HepG2 (cell line): ENCODE measurements at regions not wholly inside any gene's neighbourhood (a gene's known extent, or its start where the extent isn't known, plus 50 kb on each side); places are given as distances from the start of the nearest gene placed in this dataset.

ENCODE experiments used
- ATAC-seq: fragments of 200-7000 bp; cut with Tn5 transposase; 3 replicates; pipeline ENCODE4 v1.9.1; 2020; ENCODE audit warnings: mild to moderate bottlenecking, moderate library complexity
- BruUV-seq: library from RNA; stranded (reverse); fragments of 400-500 nt; replicated peaks from 2 replicates; lab custom pipeline; 2021; lab: Mats Ljungman, UMichigan
- CTCF ChIA-PET: fragments of 300-600 bp; formaldehyde crosslinking; extraction: SDS; loops from one replicate; lab custom pipeline; 2021; ENCODE audit warnings: low total read pairs, inconsistent platforms, low intra/inter-chr PET ratio; lab: Yijun Ruan, JAX
- POLR2A ChIA-PET: fragments of 350-600 bp; sonication (Branson Sonifier 250); formaldehyde crosslinking; loops from one replicate; lab custom pipeline; 2020; ENCODE audit warnings: antibody characterized with exemption, inconsistent platforms; lab: Yijun Ruan, JAX
- DNase-seq: peaks from one replicate; pipeline ENCODE4 v3.0.0-alpha.2; 2015; ENCODE audit warnings: low spot score
- FAIRE-seq: peaks from 3 replicates; lab custom pipeline; 2011; peaks lifted over from hg19 to GRCh38; lab: Jason Lieb, UNC
- H2AFZ ChIP-seq: one replicate; pipeline ENCODE4 v1.6.1; 2011; ENCODE audit warnings: low read length, inconsistent platforms
- H3K27ac ChIP-seq: fragments of 300-600 bp; 3 replicates; pipeline ENCODE4 v1.8.0; 2011; ENCODE audit warnings: mixed run types, mild to moderate bottlenecking, mixed read lengths, low read length, inconsistent platforms; ENCODE audit not compliant: insufficient read depth; ENCODE audit errors: extremely low read length
- H3K27me3 ChIP-seq, 2 experiments: fragments of 200-600 bp in 1 of 2; 2 replicates in 1 of 2; 3 replicates in 1 of 2; pipeline versions ENCODE4 v1.6.0 to v1.8.0; 2011; ENCODE audit warnings: low read length in 2 of 2, mild to moderate bottlenecking in 2 of 2, moderate library complexity in 2 of 2, inconsistent platforms in 1 of 2; ENCODE audit not compliant: insufficient read depth in 2 of 2, control insufficient read depth in 1 of 2
- H3K36me3 ChIP-seq, 2 experiments: fragments of 200-600 bp in 1 of 2; replicated peaks in 1 of 2; 2 replicates in 1 of 2; 3 replicates in 1 of 2; pipeline versions ENCODE4 v1.5.1 to v1.8.0; 2011; ENCODE audit warnings: low read length in 2 of 2, inconsistent platforms in 1 of 2; ENCODE audit not compliant: insufficient read depth in 2 of 2, control insufficient read depth in 1 of 2
- H3K4me1 ChIP-seq: 2 replicates; pipeline ENCODE4 v1.5.1; 2012; ENCODE audit warnings: low read length, inconsistent platforms; ENCODE audit not compliant: insufficient read depth
- H3K4me2 ChIP-seq: 2 replicates; pipeline ENCODE4 v1.6.0; 2011; ENCODE audit warnings: low read depth, low read length, inconsistent platforms
- H3K4me3 ChIP-seq, 3 experiments: fragments of 200-600 bp in 1 of 3; sonication (generic), shearing (Covaris generic) in 1 of 3; replicated peaks in 1 of 3; 2 replicates each; pipeline ENCODE4 v1.5.1; 2011 to 2016; ENCODE audit warnings: low read length in 3 of 3, inconsistent platforms in 2 of 3, low read depth in 2 of 3, mild to moderate bottlenecking in 2 of 3, control low read depth in 1 of 3, mixed read lengths in 1 of 3; ENCODE audit not compliant: insufficient read depth in 1 of 3
- H3K79me2 ChIP-seq: one replicate; pipeline ENCODE4 v1.6.1; 2011; ENCODE audit warnings: low read length, inconsistent platforms; ENCODE audit not compliant: insufficient read depth
- H3K9ac ChIP-seq: 2 replicates; pipeline ENCODE4 v1.6.0; 2011; ENCODE audit warnings: mild to moderate bottlenecking, low read depth, low read length, inconsistent platforms; ENCODE audit not compliant: insufficient read depth
- H3K9me3 ChIP-seq: 2 replicates; pipeline ENCODE4 v1.5.1; 2012; ENCODE audit warnings: mild to moderate bottlenecking, low read length
- H4K20me1 ChIP-seq: 2 replicates; pipeline ENCODE4 v1.6.0; 2011; ENCODE audit warnings: inconsistent platforms, mild to moderate bottlenecking, low read length, moderate library complexity; ENCODE audit not compliant: insufficient read depth
- ARHGAP35 ChIP-seq: sonication (generic); formaldehyde crosslinking; IDR thresholded peaks from 2 replicates; pipeline ENCODE4 v1.9.0; 2022; ENCODE audit warnings: mild to moderate bottlenecking, inconsistent platforms, moderate library complexity, missing genetic modification reagents, borderline replicate concordance
- FOXO1 ChIP-seq: sonication (generic); formaldehyde crosslinking; IDR thresholded peaks from 2 replicates; pipeline ENCODE4 v1.4.0; 2020; ENCODE audit warnings: missing genetic modification reagents
- HOXA9 ChIP-seq: sonication (generic); formaldehyde crosslinking; IDR thresholded peaks from 2 replicates; pipeline ENCODE4 v1.8.1; 2022; ENCODE audit warnings: missing genetic modification reagents, mild to moderate bottlenecking, moderate library complexity, borderline replicate concordance
- MAFK ChIP-seq, 2 experiments: IDR thresholded peaks in 1 of 2; conservative IDR thresholded peaks in 1 of 2; 2 replicates each; pipeline ENCODE4 v1.6.1; 2011; ENCODE audit warnings: improper control_type of control experiment in 2 of 2, low read length in 2 of 2
- NR2F1 ChIP-seq, 2 experiments: fragments of 450-650 bp in 1 of 2; formaldehyde crosslinking in 1 of 2; IDR thresholded peaks; 2 replicates each; pipeline versions ENCODE4 v1.5.0 to v1.6.1; 2016 to 2020; ENCODE audit warnings: mild to moderate bottlenecking in 1 of 2, missing compliant biosample characterization in 1 of 2, missing genetic modification reagents in 1 of 2, moderate library complexity in 1 of 2
- RBAK ChIP-seq: sonication (generic); formaldehyde crosslinking; IDR thresholded peaks from 2 replicates; pipeline ENCODE4 v1.5.1; 2020; ENCODE audit warnings: mild to moderate bottlenecking, missing genetic modification reagents
- STAG1 ChIP-seq: sonication (generic); formaldehyde crosslinking; IDR thresholded peaks from 2 replicates; pipeline ENCODE4 v1.4.0; 2020; ENCODE audit warnings: missing genetic modification reagents
- ZNF326 ChIP-seq: sonication (generic); formaldehyde crosslinking; IDR thresholded peaks from 2 replicates; pipeline ENCODE4 v1.4.0; 2020; ENCODE audit warnings: missing genetic modification reagents, borderline replicate concordance
- ZNF652 ChIP-seq: IDR thresholded peaks from 2 replicates; pipeline ENCODE4 v1.6.1; 2016; ENCODE audit warnings: low read depth, borderline replicate concordance
- ZSCAN20 ChIP-seq: sonication (generic); formaldehyde crosslinking; IDR thresholded peaks from 2 replicates; pipeline ENCODE4 v1.4.0; 2020; ENCODE audit warnings: missing genetic modification reagents, mild to moderate bottlenecking, borderline replicate concordance
- WGBS: methylation state at CpG from one replicate; pipeline ENCODE4 v1.1.6; 2017; ENCODE audit warnings: low lambda C conversion rate; 5-methylcytosine and 5-hydroxymethylcytosine counted together
- in situ Hi-C: cut with HindIII; loops from 2 replicates; pipeline ENCODE4 v1.10.0; 2017; ENCODE audit warnings: low pct_unique_long_range_greater_than_20kb; ENCODE audit not compliant: extremely low pct_ligation_motif_present
- intact Hi-C: fragments of 100-400 bp; cut with micrococcal nuclease; formaldehyde crosslinking; loops from one replicate; pipeline ENCODE4 v1.10.0; 2022; ENCODE audit not compliant: unreplicated experiment

DNA sequence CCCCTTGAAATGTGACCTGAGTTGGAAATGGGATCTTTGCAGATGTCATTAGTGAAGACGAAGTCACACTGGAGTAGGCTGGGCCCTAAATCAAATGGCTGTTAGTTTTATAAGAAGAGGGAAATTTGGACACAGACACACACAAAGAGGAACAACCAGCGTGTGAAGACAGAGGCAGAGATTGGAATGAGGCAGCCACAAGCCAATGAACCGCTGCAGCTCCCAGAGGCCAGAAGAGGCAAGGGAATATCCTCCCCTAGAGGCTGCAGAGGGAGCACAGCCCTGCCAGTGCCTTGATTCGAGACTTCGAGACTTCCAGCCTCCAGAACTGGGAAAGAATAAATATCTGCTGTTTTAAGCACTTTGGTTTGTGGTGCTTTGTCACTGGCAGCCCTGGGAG lies 484.5 kb downstream of the MN1 start:
- 0% methylated on average over 5 of the region's 5 CpGs for WGBS
- no peak for TF ChIP-seq HOXA9 (CRISPR knock-in tag)
- 0 out of 2 replicates have a peak, but pooled peaks have one; percentile 17 for TF ChIP-seq STAG1 (CRISPR knock-in tag)
- Histone ChIP-seq H3K9me3 (no peaks in the 10 kb centered on the region), H2AFZ (no peak overlapping the region), H3K4me2 (no peak overlapping the region), H3K36me3 (no peaks in the 10 kb centered on the region), H3K79me2 (no peaks in the 10 kb centered on the region), H3K9ac (no peak overlapping the region), H3K27ac (no peak overlapping the region), H3K4me1 (no peaks in the 10 kb centered on the region), H4K20me1 (no peaks in the 10 kb centered on the region), H3K4me3 (no peak overlapping the region), H3K27me3 (peaks cover 0 to 2% of the 10 kb centered on the region in 2 experiments; a peak in 2 of 5 replicates)
- FAIRE-seq (no peak), ATAC-seq (no peak), DNase-seq (no peak)
- intact Hi-C loops (no loop called here), in situ Hi-C loops (no loop called here)
- BruUV-seq = no TSS peak
- ChIA-PET CTCF (no interaction called here), POLR2A (no interaction called here)

DNA sequence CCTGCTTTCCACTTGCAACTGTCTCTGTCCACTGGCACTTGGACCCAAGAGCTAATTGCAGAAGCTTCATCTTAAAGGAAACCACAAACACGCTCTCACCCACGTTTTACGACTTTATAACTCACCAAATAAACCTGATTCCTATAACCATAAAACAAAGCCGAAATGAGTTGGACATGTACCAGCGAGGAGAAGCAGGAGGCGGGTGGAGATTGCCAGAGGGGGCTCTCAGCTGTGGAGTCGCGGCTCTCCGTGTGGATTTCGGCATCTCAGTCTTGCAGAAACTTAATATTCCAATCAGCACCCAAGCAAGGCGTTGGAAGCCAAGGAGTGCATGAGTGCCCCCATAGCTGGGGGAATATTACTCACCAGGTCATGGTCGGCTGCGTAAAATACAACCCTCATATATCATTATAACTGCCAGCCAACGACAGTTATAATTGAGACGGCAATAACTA lies 483.6 kb downstream of the MN1 start:
- peaks cover 1 to 2% of the 10 kb centered on the region in 2 experiments; a peak in 2 of 5 replicates for H3K27me3 ChIP-seq

More for the DNA sequence above, 483.6 kb downstream of the MN1 start:
- Histone ChIP-seq H3K4me2 (no peak overlapping the region), H3K27ac (no peak overlapping the region), H3K4me1 (no peaks in the 10 kb centered on the region), H3K9me3 (no peaks in the 10 kb centered on the region), H3K4me3 (no peak overlapping the region), H4K20me1 (no peaks in the 10 kb centered on the region), H3K36me3 (no peaks in the 10 kb centered on the region), H2AFZ (no peak overlapping the region), H3K9ac (no peak overlapping the region), H3K79me2 (no peaks in the 10 kb centered on the region)
- TF ChIP-seq ZNF652 (CRISPR knock-in tag) = no peak
- no peak for TF ChIP-seq ARHGAP35 (CRISPR knock-in tag)
- no peak for TF ChIP-seq NR2F1 (CRISPR knock-in tag; IDR thresholded peaks at IDR 0.05)
- no peak for TF ChIP-seq ZNF326
- no peak for TF ChIP-seq RBAK (CRISPR knock-in tag)
- TF ChIP-seq ZSCAN20 (CRISPR knock-in tag) = no peak
- TF ChIP-seq MAFK (conservative IDR thresholded peaks at IDR 0.05 in 1 of 2, IDR thresholded peaks at IDR 0.05 in 1 of 2; ENCODE audit: low read length in 2 of 2) = no peak
- no peak for TF ChIP-seq FOXO1 (CRISPR knock-in tag)
- no peak for FAIRE-seq
- CTCF ChIA-PET = no interaction called here
- WGBS = 15% methylated on average over 11 of the region's 15 CpGs
- no TSS peak for BruUV-seq
- intact Hi-C loops (no loop called here), in situ Hi-C loops (no loop called here)
- no peak for DNase-seq
- POLR2A ChIA-PET = no interaction called here
- ATAC-seq = no peak
